H1 (cell line): ENCODE measurements at regions not wholly inside any gene's neighbourhood (a gene's known extent, or its start where the extent isn't known, plus 50 kb on each side); places are given as distances from the start of the nearest gene placed in this dataset.

Source experiments
- CTCF ChIA-PET: fragments of 300-600 bp; sonication (Branson Sonifier 250); formaldehyde crosslinking; loops from one replicate; lab custom pipeline; 2021; ENCODE audit not compliant: partially characterized antibody; lab: Charles Lee
- POLR2A ChIA-PET: fragments of 300-600 bp; sonication (Branson Sonifier 250); formaldehyde crosslinking; loops from one replicate; lab custom pipeline; 2021; ENCODE audit warnings: inconsistent platforms; ENCODE audit not compliant: partially characterized antibody; lab: Charles Lee
- DNase-seq, 2 experiments: peaks; one replicate each; pipeline versions ENCODE4 v3.0.0 to v3.0.0-alpha.2; 2010 to 2022; ENCODE audit warnings: low spot score in 2 of 2, low read depth in 1 of 2, mixed read lengths in 1 of 2
- FAIRE-seq: peaks from 2 replicates; lab custom pipeline; 2011; peaks lifted over from hg19 to GRCh38; lab: Jason Lieb, UNC
- H2AFZ ChIP-seq: 2 replicates; pipeline ENCODE4 v1.8.1; 2012; ENCODE audit warnings: low read length, inconsistent platforms
- H2AK5ac ChIP-seq: 2 replicates; pipeline ENCODE4 v1.6.1; 2013; ENCODE audit warnings: low read depth, low read length
- H2BK120ac ChIP-seq: replicated peaks from 2 replicates; pipeline ENCODE3; 2013; ENCODE audit warnings: low read depth, low read length, inconsistent platforms
- H2BK12ac ChIP-seq: 2 replicates; pipeline ENCODE4 v1.6.1; 2013; ENCODE audit warnings: low read depth, low read length
- H2BK15ac ChIP-seq: 2 replicates; pipeline ENCODE4 v1.6.1; 2013; ENCODE audit warnings: low read length
- H2BK20ac ChIP-seq: 2 replicates; pipeline ENCODE4 v1.6.1; 2013; ENCODE audit warnings: low read length
- H2BK5ac ChIP-seq: 2 replicates; pipeline ENCODE4 v1.6.1; 2013; ENCODE audit warnings: low read depth, low read length
- H3K14ac ChIP-seq: 2 replicates; pipeline ENCODE4 v1.6.1; 2013; ENCODE audit warnings: inconsistent platforms; ENCODE audit not compliant: insufficient read length
- H3K18ac ChIP-seq: 2 replicates; pipeline ENCODE4 v1.6.1; 2013; ENCODE audit warnings: low read length; ENCODE audit errors: extremely low read depth
- H3K23ac ChIP-seq: 2 replicates; pipeline ENCODE4 v1.6.1; 2013; ENCODE audit warnings: inconsistent platforms; ENCODE audit not compliant: insufficient read length
- H3K23me2 ChIP-seq: 2 replicates; pipeline ENCODE4 v1.6.1; 2013; ENCODE audit warnings: low read depth, low read length
- H3K27ac ChIP-seq: 2 replicates; pipeline ENCODE4 v1.6.1; 2011; ENCODE audit warnings: low read depth, low read length, inconsistent platforms
- H3K27me3 ChIP-seq, 4 experiments: replicated peaks in 1 of 4; 1 replicate in 1 of 4; 2 replicates in 3 of 4; pipeline versions ENCODE4 v1.6.1 to v1.8.1; 2011 to 2013; ENCODE audit warnings: low read length in 3 of 4, mild to moderate bottlenecking in 3 of 4, inconsistent platforms in 2 of 4, mixed read lengths in 2 of 4, moderate library complexity in 1 of 4; ENCODE audit not compliant: control insufficient read depth in 3 of 4, insufficient read depth in 3 of 4; ENCODE audit errors: extremely low read depth in 1 of 4
- H3K36me3 ChIP-seq, 4 experiments: 2 replicates each; pipeline versions ENCODE4 v1.6.1 to v1.8.1; 2011 to 2013; ENCODE audit warnings: mild to moderate bottlenecking in 4 of 4, low read length in 3 of 4, moderate library complexity in 2 of 4, control low read depth in 1 of 4, inconsistent platforms in 1 of 4; ENCODE audit not compliant: insufficient read depth in 4 of 4, control insufficient read depth in 2 of 4
- H3K4ac ChIP-seq: replicated peaks from 2 replicates; pipeline ENCODE3; 2013; ENCODE audit warnings: low read length, low read depth, mixed read lengths, inconsistent platforms; ENCODE audit not compliant: insufficient read length
- H3K4me1 ChIP-seq, 4 experiments: replicated peaks in 1 of 4; 1 replicate in 1 of 4; 2 replicates in 3 of 4; pipeline versions ENCODE4 v1.6.1 to v1.8.1; 2011 to 2013; ENCODE audit warnings: low read length in 3 of 4, inconsistent platforms in 2 of 4, mixed read lengths in 1 of 4; ENCODE audit not compliant: insufficient read depth in 4 of 4, control insufficient read depth in 3 of 4
- H3K4me2 ChIP-seq, 2 experiments: 2 replicates each; pipeline versions ENCODE4 v1.6.1 to v1.8.1; 2011 to 2013; ENCODE audit warnings: low read depth in 2 of 2, low read length in 2 of 2, control low read depth in 1 of 2, inconsistent platforms in 1 of 2, mild to moderate bottlenecking in 1 of 2; ENCODE audit not compliant: insufficient read depth in 1 of 2
- H3K4me3 ChIP-seq, 4 experiments: fragments of 200-600, 300-600 bp in 1 of 4; sonication (generic), shearing (Covaris generic), sonication (Bioruptor Twin) in 1 of 4; 2 replicates each; pipeline versions ENCODE4 v1.5.1 to v1.8.1; 2011 to 2016; ENCODE audit warnings: low read length in 4 of 4, low read depth in 3 of 4, control low read depth in 2 of 4, inconsistent platforms in 2 of 4, mild to moderate bottlenecking in 2 of 4, mixed read lengths in 1 of 4, moderate library complexity in 1 of 4; ENCODE audit not compliant: insufficient read depth in 2 of 4; ENCODE audit errors: extremely low read depth in 1 of 4
- H3K56ac ChIP-seq: replicated peaks from 2 replicates; pipeline ENCODE3; 2013; ENCODE audit warnings: low read depth, mild to moderate bottlenecking, mixed read lengths, low read length, inconsistent platforms; ENCODE audit not compliant: insufficient read length
- H3K79me1 ChIP-seq: 2 replicates; pipeline ENCODE4 v1.6.1; 2013; ENCODE audit warnings: low read depth, low read length, control low read depth
- H3K79me2 ChIP-seq, 2 experiments: 2 replicates each; pipeline versions ENCODE4 v1.6.1 to v1.8.1; 2012 to 2013; ENCODE audit warnings: low read length in 2 of 2, mild to moderate bottlenecking in 2 of 2, inconsistent platforms in 1 of 2; ENCODE audit not compliant: insufficient read depth in 2 of 2, control insufficient read depth in 1 of 2
- H3K9ac ChIP-seq, 4 experiments: replicated peaks in 1 of 4; 1 replicate in 1 of 4; 2 replicates in 3 of 4; pipeline versions ENCODE4 v1.6.1 to v1.8.1; 2011 to 2013; ENCODE audit warnings: low read depth in 3 of 4, low read length in 3 of 4, control low read depth in 2 of 4, mild to moderate bottlenecking in 2 of 4, moderate library complexity in 2 of 4, inconsistent platforms in 1 of 4; ENCODE audit errors: extremely low read depth in 1 of 4
- H3K9me3 ChIP-seq, 2 experiments: 2 replicates each; pipeline versions ENCODE4 v1.6.1 to v1.8.1; 2012 to 2013; ENCODE audit warnings: mild to moderate bottlenecking in 2 of 2, moderate library complexity in 2 of 2, control low read depth in 1 of 2, inconsistent platforms in 1 of 2, low read depth in 1 of 2, low read length in 1 of 2, mixed read lengths in 1 of 2; ENCODE audit not compliant: insufficient read depth in 2 of 2
- H4K20me1 ChIP-seq, 2 experiments: replicated peaks in 1 of 2; 2 replicates each; pipeline versions ENCODE3 to v1.8.1; 2011 to 2013; ENCODE audit warnings: inconsistent platforms in 2 of 2, low read length in 2 of 2, mild to moderate bottlenecking in 1 of 2; ENCODE audit not compliant: insufficient read depth in 2 of 2, control insufficient read depth in 1 of 2
- H4K5ac ChIP-seq: 2 replicates; pipeline ENCODE4 v1.6.1; 2013; ENCODE audit warnings: low read length, low read depth, mixed read lengths, inconsistent platforms; ENCODE audit not compliant: insufficient read length
- H4K8ac ChIP-seq: 2 replicates; pipeline ENCODE4 v1.8.0; 2013; ENCODE audit warnings: mild to moderate bottlenecking, moderate library complexity, low read length, inconsistent platforms; ENCODE audit not compliant: insufficient read depth; ENCODE audit errors: extremely low read depth
- H4K91ac ChIP-seq: replicated peaks from 2 replicates; pipeline ENCODE3; 2013; ENCODE audit warnings: low read length, mixed read lengths, inconsistent platforms; ENCODE audit not compliant: insufficient read length
- KDM4A ChIP-seq: IDR thresholded peaks from one replicate; pipeline ENCODE4 v1.7.1; 2012; ENCODE audit warnings: low read depth, mild to moderate bottlenecking, moderate library complexity, low read length, inconsistent platforms; ENCODE audit not compliant: severe bottlenecking
- RNF2 ChIP-seq: fragments of 200-900, 300-1000 bp; sonication (generic); IDR thresholded peaks from 2 replicates; pipeline ENCODE4 v1.7.1; 2016; ENCODE audit warnings: borderline replicate concordance, low read depth, mild to moderate bottlenecking, antibody characterized with exemption, low read length; ENCODE audit not compliant: poor library complexity, severe bottlenecking; ENCODE audit errors: missing control alignments
- TBP ChIP-seq: IDR thresholded peaks from 2 replicates; pipeline ENCODE4 v1.6.1; 2011; ENCODE audit warnings: low read depth, low read length, improper control_type of control experiment
- WGBS, 2 experiments: shearing (Covaris generic) in 1 of 2; methylation state at CpG; one replicate each; pipeline versions ENCODE4 v1.1.6 to v1.1.7; 2013 to 2015; ENCODE audit warnings: low lambda C conversion rate in 2 of 2, mixed read lengths in 2 of 2, inconsistent platforms in 1 of 2, low coverage in 1 of 2, missing lambda C conversion rate in 1 of 2; ENCODE audit not compliant: insufficient replicate concordance in 2 of 2, insufficient coverage in 1 of 2, insufficient read length in 1 of 2; ENCODE audit errors: extremely low coverage in 1 of 2, missing lambda C conversion rate in 1 of 2; 5-methylcytosine and 5-hydroxymethylcytosine counted together

DNA sequence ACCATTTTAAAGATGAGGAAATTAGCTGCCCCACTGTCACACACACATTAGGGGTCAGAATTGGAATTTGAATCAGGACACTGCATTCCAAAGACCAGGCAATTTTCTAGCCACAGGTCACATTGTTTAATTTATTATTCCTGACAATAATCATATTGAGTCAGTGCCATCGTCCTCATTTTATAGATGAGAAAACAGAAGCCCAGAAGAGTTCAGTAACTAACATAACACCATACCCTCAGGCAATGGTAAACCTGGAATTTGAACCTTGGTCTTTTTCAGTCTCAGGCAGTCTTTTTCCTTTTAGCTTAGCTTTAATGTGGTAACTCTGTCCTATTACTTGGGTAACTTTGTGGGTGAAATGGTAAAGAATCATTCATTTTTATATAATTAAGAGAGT lies 330.3 kb upstream of the SYT1 start:
- no peak overlapping the region for H3K56ac ChIP-seq
- no peak overlapping the region for H3K14ac ChIP-seq
- no peak overlapping the region for H3K27ac ChIP-seq
- no peak overlapping the region for H2BK120ac ChIP-seq
- no peaks in the 10 kb centered on the region for H3K79me2 ChIP-seq
- no peak overlapping the region for H3K9ac ChIP-seq
- H3K9me3 ChIP-seq: no peaks in the 10 kb centered on the region
- no peaks in the 10 kb centered on the region for H3K27me3 ChIP-seq
- no peaks in the 10 kb centered on the region for H3K23me2 ChIP-seq
- no peak overlapping the region for H3K18ac ChIP-seq
- no peak overlapping the region for H3K23ac ChIP-seq
- no peak overlapping the region for H2AFZ ChIP-seq
- H2BK5ac ChIP-seq: no peak overlapping the region
- no peaks in the 10 kb centered on the region for H3K79me1 ChIP-seq
- ChIA-PET POLR2A (no interaction called here), CTCF (interaction anchor here (0.7 to 1.5 kb wide), 7 partner anchors 21 to 387 kb away, joined by 3 to 6 read pairs (median 3); no protein-coding TSS in a partner anchor)
- no peaks in the 10 kb centered on the region for H3K36me3 ChIP-seq
- H2BK20ac ChIP-seq: no peak overlapping the region
- no peak overlapping the region for H4K91ac ChIP-seq
- no peak overlapping the region for H4K8ac ChIP-seq
- no peaks in the 10 kb centered on the region for H4K20me1 ChIP-seq
- H3K4ac ChIP-seq: no peak overlapping the region
- H4K5ac ChIP-seq: no peak overlapping the region
- no peak overlapping the region for H2BK15ac ChIP-seq
- FAIRE-seq (no peak), DNase-seq (no peak)
- no peak overlapping the region for H2BK12ac ChIP-seq
- peaks cover 2 to 17% (median 13%) of the 10 kb centered on the region in 4 experiments; a peak in 5 of 7 replicates for H3K4me1 ChIP-seq
- no peak overlapping the region for H3K4me2 ChIP-seq
- WGBS, 2 experiments: 76% methylated on average over 1 of the region's 1 CpG; no CpG with 5 or more reads in 1 of the 2 experiments
- no peak overlapping the region for H2AK5ac ChIP-seq
- no peak overlapping the region for H3K4me3 ChIP-seq
- TF ChIP-seq KDM4A (no peak), RNF2 (no peak), TBP (no peak)
